HCT116 (cell line): ENCODE measurements at regions not wholly inside any gene's neighbourhood (a gene's known extent, or its start where the extent isn't known, plus 50 kb on each side); places are given as distances from the start of the nearest gene placed in this dataset.

ENCODE experiments used
- ATAC-seq: fragments of 200-7000 bp; cut with Tn5 transposase; 2 replicates; pipeline ENCODE4 v1.9.1; 2020; ENCODE audit warnings: mild to moderate bottlenecking, moderate library complexity
- BruUV-seq: library from RNA; stranded (reverse); fragments of 400-500 nt; replicated peaks from 2 replicates; lab custom pipeline; 2021; lab: Mats Ljungman, UMichigan
- CTCF ChIA-PET: fragments of 300-600 bp; sonication (Branson Sonifier 250); formaldehyde crosslinking; loops from one replicate; lab custom pipeline; 2021; ENCODE audit warnings: antibody characterized with exemption; lab: Charles Lee
- POLR2A ChIA-PET: fragments of 300-600, 350-600 bp; sonication (Branson Sonifier 250); formaldehyde crosslinking; loops from one replicate; lab custom pipeline; 2021; ENCODE audit warnings: antibody characterized with exemption; lab: Charles Lee
- RAD21 ChIA-PET, 2 experiments: fragments of 300-600 bp; sonication (Branson Sonifier 250); formaldehyde crosslinking; loops; one replicate each; lab custom pipeline; 2023; ENCODE audit warnings: low total read pairs in 2 of 2; ENCODE audit not compliant: uncharacterized antibody in 2 of 2, unreplicated experiment in 2 of 2, low non-redundant PET in 1 of 2; lab: Charles Lee
- DNase-seq: peaks from one replicate; pipeline ENCODE4 v3.0.0-alpha.2; 2010; ENCODE audit warnings: low read depth, low spot score
- H2AFZ ChIP-seq: fragments of 200-600 bp; shearing (Covaris generic), sonication (generic); 2 replicates; pipeline ENCODE4 v1.6.1; 2017; ENCODE audit warnings: low read depth, mixed run types, mixed read lengths, antibody characterized with exemption, low read length; ENCODE audit not compliant: poor library complexity, severe bottlenecking
- H3K27ac ChIP-seq: 2 replicates; pipeline ENCODE4 v1.5.1; 2012; ENCODE audit warnings: low read depth, low read length
- H3K27me3 ChIP-seq: fragments of 200-600 bp; sonication (generic); 2 replicates; pipeline ENCODE4 v1.6.1; 2016; ENCODE audit warnings: mixed run types, low read length, mixed read lengths; ENCODE audit not compliant: insufficient read depth
- H3K36me3 ChIP-seq, 2 experiments: fragments of 200-500 bp in 1 of 2; fragments of 200-600 bp in 1 of 2; sonication (Bioruptor generic) in 1 of 2; sonication (generic) in 1 of 2; 2 replicates each; pipeline versions ENCODE4 v1.5.1 to v1.6.1; 2014 to 2016; ENCODE audit warnings: low read length in 2 of 2, inconsistent platforms in 1 of 2, mixed read lengths in 1 of 2, mixed run types in 1 of 2; ENCODE audit not compliant: insufficient read depth in 2 of 2, control insufficient read depth in 1 of 2
- H3K4me1 ChIP-seq, 2 experiments: fragments of 200-600 bp in 1 of 2; sonication (generic) in 1 of 2; 2 replicates each; pipeline versions ENCODE4 v1.5.1 to v1.6.1; 2012 to 2017; ENCODE audit warnings: low read length in 2 of 2, inconsistent platforms in 1 of 2, mild to moderate bottlenecking in 1 of 2, mixed read lengths in 1 of 2, mixed run types in 1 of 2, moderate library complexity in 1 of 2; ENCODE audit not compliant: insufficient read depth in 2 of 2, control insufficient read depth in 1 of 2
- H3K4me2 ChIP-seq: fragments of 200-600 bp; sonication (generic); 2 replicates; pipeline ENCODE4 v1.6.1; 2017; ENCODE audit warnings: mixed run types, low read length, mixed read lengths
- H3K4me3 ChIP-seq, 2 experiments: fragments of 200-600 bp in 1 of 2; sonication (generic) in 1 of 2; replicated peaks in 1 of 2; 2 replicates each; pipeline ENCODE4 v1.5.1; 2011 to 2016; ENCODE audit warnings: low read length in 2 of 2, control low read depth in 1 of 2, low read depth in 1 of 2, mild to moderate bottlenecking in 1 of 2, mixed read lengths in 1 of 2, mixed run types in 1 of 2
- H3K79me2 ChIP-seq: fragments of 200-600 bp; sonication (generic); 2 replicates; pipeline ENCODE4 v1.6.1; 2017; ENCODE audit warnings: mild to moderate bottlenecking, mixed run types, low read length, moderate library complexity, mixed read lengths; ENCODE audit not compliant: insufficient read depth
- H3K9ac ChIP-seq: fragments of 200-600 bp; sonication (generic); 2 replicates; pipeline ENCODE4 v1.6.1; 2016; ENCODE audit warnings: low read length, mixed read lengths
- H3K9me2 ChIP-seq: fragments of 200-600 bp; sonication (generic), shearing (Covaris generic); 2 replicates; pipeline ENCODE4 v1.6.1; 2017; ENCODE audit warnings: mixed run types, mild to moderate bottlenecking, moderate library complexity; ENCODE audit not compliant: insufficient read depth
- H3K9me3 ChIP-seq, 2 experiments: fragments of 200-500 bp in 1 of 2; fragments of 200-600 bp in 1 of 2; sonication (Bioruptor generic) in 1 of 2; sonication (generic) in 1 of 2; 2 replicates each; pipeline ENCODE4 v1.6.1; 2014 to 2017; ENCODE audit warnings: low read length in 2 of 2, mixed read lengths in 2 of 2, inconsistent platforms in 1 of 2, low read depth in 1 of 2, mild to moderate bottlenecking in 1 of 2, mixed run types in 1 of 2, moderate library complexity in 1 of 2; ENCODE audit not compliant: control insufficient read depth in 1 of 2, insufficient read depth in 1 of 2
- H4K20me1 ChIP-seq: fragments of 200-600 bp; sonication (generic), shearing (Covaris generic); 2 replicates; pipeline ENCODE4 v1.6.1; 2017; ENCODE audit warnings: mixed run types, mild to moderate bottlenecking, moderate library complexity; ENCODE audit not compliant: insufficient read depth
- ATF3 ChIP-seq: IDR thresholded peaks from 2 replicates; pipeline ENCODE4 v1.6.1; 2012
- CBX3 ChIP-seq: IDR thresholded peaks from 2 replicates; pipeline ENCODE4 v1.6.1; 2012; ENCODE audit warnings: low read depth
- CEBPB ChIP-seq: IDR thresholded peaks from 2 replicates; pipeline ENCODE4 v1.6.1; 2012; ENCODE audit warnings: low read depth
- EGR1 ChIP-seq: IDR thresholded peaks from 2 replicates; pipeline ENCODE4 v1.6.1; 2012; ENCODE audit warnings: low read depth
- ELF1 ChIP-seq: IDR thresholded peaks from 2 replicates; pipeline ENCODE4 v1.6.1; 2012; ENCODE audit warnings: low read depth, borderline replicate concordance
- EZH2 ChIP-seq: fragments of 200-600 bp; sonication (generic); IDR thresholded peaks from 2 replicates; pipeline ENCODE4 v1.6.1; 2017; ENCODE audit warnings: antibody characterized with exemption, mixed run types
- EZH2phosphoT487 ChIP-seq: fragments of 200-600 bp; IDR thresholded peaks from 2 replicates; pipeline ENCODE4 v1.6.1; 2018; ENCODE audit warnings: antibody characterized with exemption, borderline replicate concordance
- JUND ChIP-seq: IDR thresholded peaks from 2 replicates; pipeline ENCODE4 v1.6.1; 2012
- MAX ChIP-seq: IDR thresholded peaks from 2 replicates; pipeline ENCODE4 v1.6.1; 2012
- POLR2A ChIP-seq: IDR thresholded peaks from 2 replicates; pipeline ENCODE4 v1.7.0; 2011; ENCODE audit warnings: borderline replicate concordance; ENCODE audit not compliant: insufficient read depth, insufficient read length; ENCODE audit errors: extremely low read depth
- RAD21 ChIP-seq: IDR thresholded peaks from 2 replicates; pipeline ENCODE4 v1.6.1; 2012; ENCODE audit warnings: low read depth, mild to moderate bottlenecking
- SIN3A ChIP-seq: IDR thresholded peaks from 2 replicates; pipeline ENCODE4 v1.6.1; 2012; ENCODE audit warnings: low read depth
- SRF ChIP-seq: IDR thresholded peaks from 2 replicates; pipeline ENCODE4 v1.6.1; 2012; ENCODE audit warnings: low read depth
- TCF7L2 ChIP-seq: IDR thresholded peaks from 2 replicates; pipeline ENCODE4 v1.7.0; 2011; ENCODE audit warnings: borderline replicate concordance, inconsistent platforms; ENCODE audit not compliant: insufficient read depth, insufficient read length; ENCODE audit errors: extremely low read depth
- YY1 ChIP-seq: IDR thresholded peaks from 2 replicates; pipeline ENCODE4 v1.6.1; 2011; ENCODE audit warnings: low read length, low read depth, moderate library complexity, mild to moderate bottlenecking; ENCODE audit not compliant: insufficient replicate concordance; ENCODE audit errors: extremely low read depth
- ZFX ChIP-seq: fragments of 450-650 bp; IDR thresholded peaks from 2 replicates; pipeline ENCODE4 v1.6.1; 2017
- ZNF274 ChIP-seq: fragments of 200-500 bp; sonication (Bioruptor generic); IDR thresholded peaks from 2 replicates; pipeline ENCODE4 v1.6.1; 2014; ENCODE audit warnings: mild to moderate bottlenecking, low read depth, low read length, inconsistent platforms
- intact Hi-C: fragments of 100-400 bp; cut with micrococcal nuclease; formaldehyde crosslinking; loops from 2 replicates; pipeline ENCODE4 v1.10.0; 2022
- TF ChIP-seq, protein P1 (sequence below): IDR thresholded peaks from 2 replicates; pipeline ENCODE4 v1.6.1; 2012; ENCODE audit warnings: low read depth
- TF ChIP-seq, protein P2 (sequence below): IDR thresholded peaks from 2 replicates; pipeline ENCODE4 v1.6.1; 2011; ENCODE audit warnings: mild to moderate bottlenecking, low read length, moderate library complexity; ENCODE audit not compliant: insufficient replicate concordance; ENCODE audit errors: extremely low read depth
- TF ChIP-seq, protein P3 (sequence below), 3 experiments: fragments of 200-600 bp in 1 of 3; sonication (generic) in 1 of 3; IDR thresholded peaks in 2 of 3; conservative IDR thresholded peaks in 1 of 3; 2 replicates each; pipeline ENCODE4 v1.5.1; 2012 to 2017; ENCODE audit warnings: low read depth in 2 of 3, low read length in 2 of 3, antibody characterized with exemption in 1 of 3, borderline replicate concordance in 1 of 3, control low read depth in 1 of 3, mild to moderate bottlenecking in 1 of 3, mixed read lengths in 1 of 3, mixed run types in 1 of 3, moderate library complexity in 1 of 3; ENCODE audit not compliant: insufficient read depth in 1 of 3

DNA sequence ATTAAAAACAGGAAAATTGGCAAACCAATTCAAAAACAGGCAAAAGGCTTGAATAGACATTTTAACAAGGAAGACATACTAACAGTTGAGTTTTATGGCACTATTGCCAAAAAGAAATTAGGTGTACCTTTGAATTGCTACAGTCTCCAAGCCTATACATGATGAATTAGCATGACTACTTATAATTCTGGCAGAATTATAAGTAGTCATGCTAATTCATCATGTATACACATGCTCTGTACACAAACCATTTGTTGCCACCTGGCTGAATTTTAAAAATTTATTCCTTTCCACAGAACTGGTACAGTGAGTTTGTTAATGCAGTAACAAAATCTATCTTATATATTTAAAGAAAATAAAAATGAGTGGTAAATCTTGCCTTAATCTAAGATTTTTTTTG is 1332.0 kb upstream of the CRIM1 start:
- Histone ChIP-seq H3K27me3 (no peaks in the 10 kb centered on the region), H3K27ac (no peak overlapping the region), H3K9ac (no peak overlapping the region), H3K4me2 (no peak overlapping the region), H3K4me3 (no peak overlapping the region), H3K36me3 (no peaks in the 10 kb centered on the region), H3K4me1 (no peaks in the 10 kb centered on the region), H2AFZ (no peak overlapping the region), H3K9me2 (no peaks in the 10 kb centered on the region), H3K79me2 (no peaks in the 10 kb centered on the region), H4K20me1 (no peaks in the 10 kb centered on the region), H3K9me3 (peaks cover 0 to 13% of the 10 kb centered on the region in 2 experiments; a peak in 3 of 4 replicates)
- TF ChIP-seq JUND (no peak), SIN3A (no peak), ZFX (no peak), EGR1 (no peak), SRF (no peak), EZH2 (no peak), POLR2A (no peak), CEBPB (no peak), EZH2phosphoT487 (no peak), YY1 (no peak), CBX3 (no peak), TCF7L2 (no peak), ZNF274 (no peak), ELF1 (no peak), MAX (no peak), RAD21 (no peak), ATF3 (no peak)
- TF ChIP-seq, protein P1, sequence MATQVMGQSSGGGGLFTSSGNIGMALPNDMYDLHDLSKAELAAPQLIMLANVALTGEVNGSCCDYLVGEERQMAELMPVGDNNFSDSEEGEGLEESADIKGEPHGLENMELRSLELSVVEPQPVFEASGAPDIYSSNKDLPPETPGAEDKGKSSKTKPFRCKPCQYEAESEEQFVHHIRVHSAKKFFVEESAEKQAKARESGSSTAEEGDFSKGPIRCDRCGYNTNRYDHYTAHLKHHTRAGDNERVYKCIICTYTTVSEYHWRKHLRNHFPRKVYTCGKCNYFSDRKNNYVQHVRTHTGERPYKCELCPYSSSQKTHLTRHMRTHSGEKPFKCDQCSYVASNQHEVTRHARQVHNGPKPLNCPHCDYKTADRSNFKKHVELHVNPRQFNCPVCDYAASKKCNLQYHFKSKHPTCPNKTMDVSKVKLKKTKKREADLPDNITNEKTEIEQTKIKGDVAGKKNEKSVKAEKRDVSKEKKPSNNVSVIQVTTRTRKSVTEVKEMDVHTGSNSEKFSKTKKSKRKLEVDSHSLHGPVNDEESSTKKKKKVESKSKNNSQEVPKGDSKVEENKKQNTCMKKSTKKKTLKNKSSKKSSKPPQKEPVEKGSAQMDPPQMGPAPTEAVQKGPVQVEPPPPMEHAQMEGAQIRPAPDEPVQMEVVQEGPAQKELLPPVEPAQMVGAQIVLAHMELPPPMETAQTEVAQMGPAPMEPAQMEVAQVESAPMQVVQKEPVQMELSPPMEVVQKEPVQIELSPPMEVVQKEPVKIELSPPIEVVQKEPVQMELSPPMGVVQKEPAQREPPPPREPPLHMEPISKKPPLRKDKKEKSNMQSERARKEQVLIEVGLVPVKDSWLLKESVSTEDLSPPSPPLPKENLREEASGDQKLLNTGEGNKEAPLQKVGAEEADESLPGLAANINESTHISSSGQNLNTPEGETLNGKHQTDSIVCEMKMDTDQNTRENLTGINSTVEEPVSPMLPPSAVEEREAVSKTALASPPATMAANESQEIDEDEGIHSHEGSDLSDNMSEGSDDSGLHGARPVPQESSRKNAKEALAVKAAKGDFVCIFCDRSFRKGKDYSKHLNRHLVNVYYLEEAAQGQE, result no peak
- TF ChIP-seq, protein P2, sequence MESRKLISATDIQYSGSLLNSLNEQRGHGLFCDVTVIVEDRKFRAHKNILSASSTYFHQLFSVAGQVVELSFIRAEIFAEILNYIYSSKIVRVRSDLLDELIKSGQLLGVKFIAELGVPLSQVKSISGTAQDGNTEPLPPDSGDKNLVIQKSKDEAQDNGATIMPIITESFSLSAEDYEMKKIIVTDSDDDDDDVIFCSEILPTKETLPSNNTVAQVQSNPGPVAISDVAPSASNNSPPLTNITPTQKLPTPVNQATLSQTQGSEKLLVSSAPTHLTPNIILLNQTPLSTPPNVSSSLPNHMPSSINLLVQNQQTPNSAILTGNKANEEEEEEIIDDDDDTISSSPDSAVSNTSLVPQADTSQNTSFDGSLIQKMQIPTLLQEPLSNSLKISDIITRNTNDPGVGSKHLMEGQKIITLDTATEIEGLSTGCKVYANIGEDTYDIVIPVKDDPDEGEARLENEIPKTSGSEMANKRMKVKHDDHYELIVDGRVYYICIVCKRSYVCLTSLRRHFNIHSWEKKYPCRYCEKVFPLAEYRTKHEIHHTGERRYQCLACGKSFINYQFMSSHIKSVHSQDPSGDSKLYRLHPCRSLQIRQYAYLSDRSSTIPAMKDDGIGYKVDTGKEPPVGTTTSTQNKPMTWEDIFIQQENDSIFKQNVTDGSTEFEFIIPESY, result no peak
- TF ChIP-seq, protein P3, sequence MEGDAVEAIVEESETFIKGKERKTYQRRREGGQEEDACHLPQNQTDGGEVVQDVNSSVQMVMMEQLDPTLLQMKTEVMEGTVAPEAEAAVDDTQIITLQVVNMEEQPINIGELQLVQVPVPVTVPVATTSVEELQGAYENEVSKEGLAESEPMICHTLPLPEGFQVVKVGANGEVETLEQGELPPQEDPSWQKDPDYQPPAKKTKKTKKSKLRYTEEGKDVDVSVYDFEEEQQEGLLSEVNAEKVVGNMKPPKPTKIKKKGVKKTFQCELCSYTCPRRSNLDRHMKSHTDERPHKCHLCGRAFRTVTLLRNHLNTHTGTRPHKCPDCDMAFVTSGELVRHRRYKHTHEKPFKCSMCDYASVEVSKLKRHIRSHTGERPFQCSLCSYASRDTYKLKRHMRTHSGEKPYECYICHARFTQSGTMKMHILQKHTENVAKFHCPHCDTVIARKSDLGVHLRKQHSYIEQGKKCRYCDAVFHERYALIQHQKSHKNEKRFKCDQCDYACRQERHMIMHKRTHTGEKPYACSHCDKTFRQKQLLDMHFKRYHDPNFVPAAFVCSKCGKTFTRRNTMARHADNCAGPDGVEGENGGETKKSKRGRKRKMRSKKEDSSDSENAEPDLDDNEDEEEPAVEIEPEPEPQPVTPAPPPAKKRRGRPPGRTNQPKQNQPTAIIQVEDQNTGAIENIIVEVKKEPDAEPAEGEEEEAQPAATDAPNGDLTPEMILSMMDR (IDR thresholded peaks at IDR 0.05 in 2 of 3, conservative IDR thresholded peaks at IDR 0.05 in 1 of 3; ENCODE audit: borderline replicate concordance in 1 of 3, insufficient read depth in 1 of 3, low read depth in 2 of 3, low read length in 2 of 3), result no peak
- POLR2A ChIA-PET, result no interaction called here
- no TSS peak for BruUV-seq
- intact Hi-C loops, result no loop called here
- DNase-seq (no peak), ATAC-seq (no peak)
- CTCF ChIA-PET, result no interaction called here
- RAD21 ChIA-PET, result no interaction called here
